Progenitor cell of endocrine pancreas (in vitro differentiated cells): ENCODE measurements at regions not wholly inside any gene's neighbourhood (a gene's known extent, or its start where the extent isn't known, plus 50 kb on each side); places are given as distances from the start of the nearest gene placed in this dataset.
"Not testable (repeated sequence)": the region's sequence is repeated elsewhere in the genome, so short reads cannot be mapped to it uniquely, and the experiment has no call there.

Experiments used
- DNase-seq: peaks from one replicate; pipeline ENCODE4 v3.0.0; 2021; ENCODE audit warnings: low spot score; ENCODE audit not compliant: unreplicated experiment
- H3K27ac Mint-ChIP-seq: 2 replicates; pipeline ENCODE4 v1.8.0; 2021; ENCODE audit warnings: mild to moderate bottlenecking, moderate library complexity, mixed read lengths
- H3K27me3 Mint-ChIP-seq: 2 replicates; pipeline ENCODE4 v1.8.0; 2021; ENCODE audit warnings: mixed read lengths
- H3K36me3 Mint-ChIP-seq: 2 replicates; pipeline ENCODE4 v1.8.0; 2022; ENCODE audit warnings: mixed read lengths; ENCODE audit not compliant: insufficient read depth
- H3K4me1 Mint-ChIP-seq: 2 replicates; pipeline ENCODE4 v1.8.0; 2021; ENCODE audit warnings: low read depth, mixed read lengths
- H3K4me3 Mint-ChIP-seq: 2 replicates; pipeline ENCODE4 v1.8.0; 2021; ENCODE audit warnings: low read depth, mild to moderate bottlenecking, moderate library complexity, mixed read lengths
- H3K9me3 Mint-ChIP-seq: 2 replicates; pipeline ENCODE4 v1.8.0; 2021; ENCODE audit warnings: low read depth, mixed read lengths
- CTCF ChIP-seq: fragments of 200-600 bp; sonication (generic); IDR thresholded peaks from one replicate; pipeline ENCODE4 v1.5.0; 2021; ENCODE audit warnings: antibody characterized with exemption, mild to moderate bottlenecking; ENCODE audit not compliant: unreplicated experiment

GRCh38 chr7:81482600-81483186 lies 287.2 kb downstream of the HGF start:
- Mint-ChIP-seq H3K9me3 (peaks cover 7% of the 10 kb centered on the region), H3K27ac (no peak overlapping the region), H3K36me3 (no peaks in the 10 kb centered on the region), H3K4me1 (no peaks in the 10 kb centered on the region), H3K27me3 (peaks cover 8% of the 10 kb centered on the region), H3K4me3 (no peak overlapping the region)
- DNase-seq = no peak
- TF ChIP-seq CTCF = peak; percentile 82

- Mint-ChIP-seq H3K9me3 (peaks cover 7% of the 10 kb centered on the region), H3K27me3 (peaks cover 10% of the 10 kb centered on the region), H3K4me1 (no peaks in the 10 kb centered on the region), H3K27ac (no peak overlapping the region), H3K36me3 (no peaks in the 10 kb centered on the region), H3K4me3 (no peak overlapping the region)
- no peak for DNase-seq
- TF ChIP-seq CTCF = no peak
Measured at GRCh38 chr7:81478664-81479063, 291.2 kb downstream of the HGF start.

GRCh38 chr7:81478201-81478600 lies 291.6 kb downstream of the HGF start:
- not testable (repeated sequence) for H3K4me3 Mint-ChIP-seq, H3K36me3 Mint-ChIP-seq, H3K9me3 Mint-ChIP-seq, H3K27ac Mint-ChIP-seq, H3K4me1 Mint-ChIP-seq, DNase-seq
- peaks cover 10% of the 10 kb centered on the region for H3K27me3 Mint-ChIP-seq

GRCh38 chr7:81473236-81473635 lies 296.6 kb downstream of the HGF start:
- Mint-ChIP-seq H3K9me3 (no peaks in the 10 kb centered on the region), H3K27me3 (peaks cover 2% of the 10 kb centered on the region), H3K4me1 (peaks cover 18% of the 10 kb centered on the region), H3K4me3 (no peak overlapping the region), H3K36me3 (no peaks in the 10 kb centered on the region), H3K27ac (no peak overlapping the region)
- DNase-seq = no peak
- TF ChIP-seq CTCF = no peak

GRCh38 chr7:81470724-81471379 lies 299.0 kb downstream of the HGF start:
- peaks cover under 1% of the 10 kb centered on the region for H3K27me3 Mint-ChIP-seq
- H3K4me1 Mint-ChIP-seq = peaks cover 18% of the 10 kb centered on the region
- no peaks in the 10 kb centered on the region for H3K9me3 Mint-ChIP-seq
- TF ChIP-seq CTCF = no peak
- DNase-seq = no peak
- no peak overlapping the region for H3K27ac Mint-ChIP-seq
- H3K4me3 Mint-ChIP-seq = no peak overlapping the region
- H3K36me3 Mint-ChIP-seq = no peaks in the 10 kb centered on the region
